Peyer's patch (tissue), 4 donors: ENCODE measurements at regions not wholly inside any gene's neighbourhood (a gene's known extent, or its start where the extent isn't known, plus 50 kb on each side); places are given as distances from the start of the nearest gene placed in this dataset.

Experiments used
- CTCF ChIP-seq, 6 experiments: fragments of 450-650 bp in 4 of 6; fragments of 200-600 bp in 2 of 6; sonication (generic) in 1 of 6; IDR thresholded peaks; one replicate each; pipeline ENCODE4 v1.5.1; 2017 to 2019; ENCODE audit warnings: antibody characterized with exemption in 6 of 6, mild to moderate bottlenecking in 3 of 6, moderate library complexity in 1 of 6
- POLR2A ChIP-seq, 2 donors: fragments of 450-650 bp; IDR thresholded peaks; one replicate each; pipeline ENCODE4 v1.5.1; 2017; ENCODE audit warnings: antibody characterized with exemption in 2 of 2, mild to moderate bottlenecking in 2 of 2, moderate library complexity in 2 of 2

- TF ChIP-seq CTCF (IDR thresholded peaks at IDR 0.05) (no peak), POLR2A (IDR thresholded peaks at IDR 0.05) (no peak)
Measured at GRCh38 chr15:56528136-56528535, 63.2 kb upstream of the MNS1 start.
